Trophoblast cell (in vitro differentiated cells and primary cell): ENCODE measurements at regions not wholly inside any gene's neighbourhood (a gene's known extent, or its start where the extent isn't known, plus 50 kb on each side); places are given as distances from the start of the nearest gene placed in this dataset.
"Not testable (repeated sequence)": the region's sequence is repeated elsewhere in the genome, so short reads cannot be mapped to it uniquely, and the experiment has no call there.

Experiments used
- DNase-seq, 2 donors: peaks; one replicate each; pipeline ENCODE4 v3.0.0-alpha.2; 2016
- H2AFZ ChIP-seq: 2 replicates; pipeline ENCODE4 v1.6.1; 2013; ENCODE audit warnings: low read length, moderate library complexity, mild to moderate bottlenecking; ENCODE audit not compliant: insufficient read depth, poor library complexity
- H2AK5ac ChIP-seq: 2 replicates; pipeline ENCODE4 v1.6.1; 2013; ENCODE audit warnings: mild to moderate bottlenecking, low read length
- H2BK120ac ChIP-seq: 2 replicates; pipeline ENCODE4 v1.6.1; 2013; ENCODE audit warnings: low read length, mild to moderate bottlenecking, moderate library complexity; ENCODE audit not compliant: insufficient read depth, poor library complexity
- H2BK12ac ChIP-seq: 2 replicates; pipeline ENCODE4 v1.6.1; 2013; ENCODE audit warnings: mild to moderate bottlenecking, low read length, moderate library complexity
- H2BK5ac ChIP-seq: 2 replicates; pipeline ENCODE4 v1.6.1; 2013; ENCODE audit warnings: low read length, low read depth, moderate library complexity, mild to moderate bottlenecking; ENCODE audit not compliant: poor library complexity
- H3K14ac ChIP-seq: 2 replicates; pipeline ENCODE4 v1.6.1; 2013; ENCODE audit warnings: mild to moderate bottlenecking, low read length
- H3K18ac ChIP-seq: 2 replicates; pipeline ENCODE4 v1.6.1; 2013; ENCODE audit warnings: mild to moderate bottlenecking, low read length
- H3K23ac ChIP-seq: 2 replicates; pipeline ENCODE4 v1.6.1; 2013; ENCODE audit warnings: low read length
- H3K27ac ChIP-seq: 2 replicates; pipeline ENCODE4 v1.5.1; 2013; ENCODE audit warnings: low read depth, mild to moderate bottlenecking, inconsistent platforms, low read length, moderate library complexity
- H3K27me3 ChIP-seq: 2 replicates; pipeline ENCODE4 v1.6.1; 2013; ENCODE audit warnings: inconsistent platforms, mild to moderate bottlenecking, low read length, moderate library complexity; ENCODE audit not compliant: insufficient read depth
- H3K36me3 ChIP-seq, 2 experiments: 1 replicate in 1 of 2; 2 replicates in 1 of 2; pipeline ENCODE4 v1.6.1; 2013; ENCODE audit warnings: low read length in 2 of 2, mild to moderate bottlenecking in 2 of 2, moderate library complexity in 1 of 2; ENCODE audit not compliant: insufficient read depth in 2 of 2, control insufficient read depth in 1 of 2
- H3K4ac ChIP-seq: 2 replicates; pipeline ENCODE4 v1.6.1; 2013; ENCODE audit warnings: low read depth, mild to moderate bottlenecking, low read length, moderate library complexity
- H3K4me1 ChIP-seq, 2 experiments: 1 replicate in 1 of 2; 2 replicates in 1 of 2; pipeline ENCODE4 v1.6.1; 2013; ENCODE audit warnings: low read length in 2 of 2, mild to moderate bottlenecking in 2 of 2, moderate library complexity in 1 of 2; ENCODE audit not compliant: insufficient read depth in 2 of 2, control insufficient read depth in 1 of 2
- H3K4me2 ChIP-seq: 2 replicates; pipeline ENCODE4 v1.6.1; 2013; ENCODE audit warnings: inconsistent platforms, mild to moderate bottlenecking, low read length, moderate library complexity
- H3K4me3 ChIP-seq: 2 replicates; pipeline ENCODE4 v1.5.1; 2013; ENCODE audit warnings: mild to moderate bottlenecking, low read depth, low read length, inconsistent platforms
- H3K79me1 ChIP-seq: one replicate; pipeline ENCODE4 v1.6.1; 2013; ENCODE audit warnings: low read length
- H3K79me2 ChIP-seq: 2 replicates; pipeline ENCODE4 v1.6.1; 2013; ENCODE audit warnings: low read length, mild to moderate bottlenecking; ENCODE audit not compliant: control insufficient read depth, insufficient read depth, poor library complexity
- H3K9ac ChIP-seq: 2 replicates; pipeline ENCODE4 v1.6.1; 2013; ENCODE audit warnings: mild to moderate bottlenecking, low read length
- H3K9me3 ChIP-seq: 2 replicates; pipeline ENCODE4 v1.6.1; 2013; ENCODE audit warnings: low read depth, mild to moderate bottlenecking, control low read depth, inconsistent platforms, low read length; ENCODE audit not compliant: insufficient read depth
- H4K12ac ChIP-seq: 2 replicates; pipeline ENCODE4 v1.6.1; 2013; ENCODE audit warnings: low read depth, mild to moderate bottlenecking, low read length, moderate library complexity
- H4K8ac ChIP-seq: 2 replicates; pipeline ENCODE4 v1.6.1; 2013; ENCODE audit warnings: low read depth, mild to moderate bottlenecking, low read length, moderate library complexity
- H4K91ac ChIP-seq: one replicate; pipeline ENCODE4 v1.6.1; 2013; ENCODE audit warnings: low read depth, mild to moderate bottlenecking, low read length, moderate library complexity
- WGBS: extraction: QIAGEN DNeasy Blood & Tissue Kit; methylation state at CpG from one replicate; pipeline ENCODE4 v1.1.7; 2013; ENCODE audit warnings: missing lambda C conversion rate; ENCODE audit not compliant: insufficient read length, insufficient coverage; ENCODE audit errors: extremely low coverage; 5-methylcytosine and 5-hydroxymethylcytosine counted together

DNA sequence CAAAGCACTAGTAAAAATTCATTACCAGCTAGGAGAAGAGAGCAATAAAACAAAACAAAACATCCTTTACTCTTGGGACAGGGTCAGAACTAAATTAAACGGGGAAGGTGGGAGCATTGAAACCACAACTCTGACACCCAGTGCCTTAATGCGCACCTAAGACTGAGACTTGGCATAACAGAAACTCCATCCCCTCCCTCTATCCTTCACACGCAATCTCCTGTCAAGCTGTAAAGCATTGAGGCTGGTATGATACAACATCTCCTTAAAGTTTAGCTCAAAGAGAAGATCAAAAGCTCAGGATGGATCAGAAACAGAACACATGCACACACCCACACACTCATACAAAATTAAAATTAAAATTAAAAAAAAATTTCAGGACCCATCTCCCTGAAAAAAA is 951.3 kb downstream of the STIM2 start:
- H3K4me2 ChIP-seq, result no peak overlapping the region
- no peaks in the 10 kb centered on the region for H3K9me3 ChIP-seq
- H2BK5ac ChIP-seq, result no peak overlapping the region
- no peak overlapping the region for H3K14ac ChIP-seq
- H3K18ac ChIP-seq, result no peak overlapping the region
- H2AFZ ChIP-seq, result no peak overlapping the region
- H3K4ac ChIP-seq, result no peak overlapping the region
- no peak for DNase-seq
- no peak overlapping the region for H3K27ac ChIP-seq
- H3K27me3 ChIP-seq, result no peaks in the 10 kb centered on the region
- H3K79me1 ChIP-seq, result no peaks in the 10 kb centered on the region
- no peak overlapping the region for H4K12ac ChIP-seq
- no peaks in the 10 kb centered on the region for H3K79me2 ChIP-seq
- H3K9ac ChIP-seq, result no peak overlapping the region
- no peak overlapping the region for H2BK12ac ChIP-seq
- H3K23ac ChIP-seq, result no peak overlapping the region
- no peak overlapping the region for H3K4me3 ChIP-seq
- WGBS, result no CpG with 5 or more reads among the region's 3 CpGs
- no peak overlapping the region for H4K8ac ChIP-seq
- H2BK120ac ChIP-seq, result no peak overlapping the region
- no peaks in the 10 kb centered on the region for H3K36me3 ChIP-seq
- H4K91ac ChIP-seq, result no peak overlapping the region
- no peak overlapping the region for H2AK5ac ChIP-seq
- H3K4me1 ChIP-seq, result no peaks in the 10 kb centered on the region

DNA sequence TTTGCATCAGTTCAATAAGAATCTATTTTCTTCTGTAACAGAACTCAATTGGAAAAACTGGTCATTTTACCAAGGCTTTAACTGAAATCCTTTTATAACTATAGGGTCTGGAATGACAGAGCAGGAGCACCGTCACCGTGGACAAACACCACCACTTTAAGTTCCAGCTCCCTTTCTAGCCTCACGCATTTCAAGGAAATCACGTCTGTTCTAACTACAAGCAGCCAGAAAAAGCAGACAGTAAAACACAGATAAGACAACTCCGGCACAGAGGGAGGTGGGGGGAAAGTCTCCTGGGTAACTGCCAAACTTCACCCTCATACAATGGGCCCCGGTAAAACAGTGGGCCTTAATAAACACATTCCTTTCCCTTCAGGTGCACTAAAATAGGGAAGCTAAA is 952.6 kb downstream of the STIM2 start:
- H2BK12ac ChIP-seq, H2AK5ac ChIP-seq, H4K91ac ChIP-seq, H2AFZ ChIP-seq, H2BK5ac ChIP-seq, H3K4ac ChIP-seq, H3K4me3 ChIP-seq, DNase-seq, H3K27me3 ChIP-seq, H2BK120ac ChIP-seq, H3K9me3 ChIP-seq, H3K9ac ChIP-seq, H3K18ac ChIP-seq, H4K8ac ChIP-seq, H3K4me1 ChIP-seq, H3K14ac ChIP-seq, H4K12ac ChIP-seq, H3K79me2 ChIP-seq, H3K4me2 ChIP-seq, H3K36me3 ChIP-seq, H3K79me1 ChIP-seq, H3K23ac ChIP-seq, H3K27ac ChIP-seq: not testable (repeated sequence)
- WGBS, result no CpG with 5 or more reads among the region's 6 CpGs

DNA sequence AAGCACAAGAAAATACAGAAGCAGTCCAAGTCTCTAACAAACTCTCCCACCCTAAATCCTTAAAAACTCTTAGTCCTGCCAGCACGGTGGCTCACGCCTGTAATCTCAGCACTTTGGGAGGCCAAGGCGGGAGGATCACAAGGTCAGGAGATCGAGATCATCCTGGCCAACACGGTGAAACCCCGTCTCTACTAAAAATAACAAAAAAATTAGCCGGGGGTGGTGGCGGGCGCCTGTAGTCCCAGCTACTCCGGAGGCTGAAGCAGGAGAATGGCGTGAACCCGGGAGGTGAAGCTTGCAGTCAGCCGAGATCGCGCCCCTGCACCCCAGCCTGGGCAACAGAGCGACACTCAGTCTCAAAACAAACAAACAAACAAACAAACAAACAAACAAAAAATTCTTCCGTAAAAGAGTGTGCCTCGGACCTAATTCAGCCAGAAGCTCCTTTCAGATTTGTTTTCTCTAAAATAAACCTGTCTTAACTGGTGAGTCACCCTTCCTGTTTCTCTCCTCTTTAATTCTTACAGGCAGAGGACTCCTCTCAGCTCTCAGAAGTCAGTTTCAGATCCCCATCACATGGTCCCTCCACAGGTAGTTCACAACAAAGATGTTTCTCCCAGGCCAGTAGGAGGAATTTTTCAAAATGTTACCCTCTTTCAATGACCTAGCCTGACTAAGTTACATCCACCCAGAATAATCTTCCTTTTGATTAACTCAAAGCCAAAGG is 953.2 kb downstream of the STIM2 start:
- H3K23ac ChIP-seq, H2BK120ac ChIP-seq, H3K27ac ChIP-seq, H4K12ac ChIP-seq, DNase-seq, H3K79me1 ChIP-seq, H4K91ac ChIP-seq, H3K14ac ChIP-seq, H3K4me2 ChIP-seq, H3K18ac ChIP-seq, H3K4me3 ChIP-seq, H3K27me3 ChIP-seq, H3K36me3 ChIP-seq, H3K79me2 ChIP-seq, H3K4me1 ChIP-seq, H3K4ac ChIP-seq, H2BK5ac ChIP-seq, H3K9ac ChIP-seq, H3K9me3 ChIP-seq, H4K8ac ChIP-seq, H2AFZ ChIP-seq, H2BK12ac ChIP-seq, H2AK5ac ChIP-seq: not testable (repeated sequence)
- WGBS, result no CpG with 5 or more reads among the region's 18 CpGs

DNA sequence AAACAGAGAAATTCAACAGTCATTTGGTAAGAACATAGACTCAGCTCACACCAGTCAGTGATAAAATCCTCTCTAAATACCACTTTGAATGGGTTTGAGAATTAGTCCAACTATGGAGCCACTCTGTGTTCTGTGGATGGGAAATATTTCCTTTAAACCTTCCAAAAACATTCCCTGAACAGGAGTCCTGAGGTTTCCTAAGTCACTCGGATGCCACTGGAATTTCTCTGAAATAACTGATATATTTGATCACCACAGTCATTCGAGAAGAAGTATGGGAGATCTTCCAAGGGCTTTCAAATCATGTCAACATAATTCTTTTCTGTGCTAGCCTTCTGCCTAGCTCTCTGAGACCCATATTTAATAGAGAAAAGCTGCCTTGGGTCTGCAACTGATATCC is 958.6 kb downstream of the STIM2 start:
- no peak overlapping the region for H3K23ac ChIP-seq
- H3K4me1 ChIP-seq, result no peaks in the 10 kb centered on the region
- no peak overlapping the region for H4K91ac ChIP-seq
- H2BK5ac ChIP-seq, result no peak overlapping the region
- H3K27ac ChIP-seq, result no peak overlapping the region
- H3K27me3 ChIP-seq, result no peaks in the 10 kb centered on the region
- H3K79me2 ChIP-seq, result no peaks in the 10 kb centered on the region
- peaks cover 2% of the 10 kb centered on the region for H3K9me3 ChIP-seq
- H3K79me1 ChIP-seq, result no peaks in the 10 kb centered on the region
- H3K9ac ChIP-seq, result no peak overlapping the region
- no CpG with 5 or more reads among the region's 2 CpGs for WGBS
- H2AK5ac ChIP-seq, result no peak overlapping the region
- no peak for DNase-seq
- no peak overlapping the region for H3K14ac ChIP-seq
- H2BK12ac ChIP-seq, result no peak overlapping the region
- no peak overlapping the region for H3K4ac ChIP-seq
- H4K12ac ChIP-seq, result no peak overlapping the region
- no peak overlapping the region for H2BK120ac ChIP-seq
- H2AFZ ChIP-seq, result no peak overlapping the region
- H3K4me2 ChIP-seq, result no peak overlapping the region
- H3K4me3 ChIP-seq, result no peak overlapping the region
- H3K18ac ChIP-seq, result no peak overlapping the region
- H3K36me3 ChIP-seq, result no peaks in the 10 kb centered on the region
- H4K8ac ChIP-seq, result no peak overlapping the region
